PC-3 (cell line): ENCODE measurements at regions not wholly inside any gene's neighbourhood (a gene's known extent, or its start where the extent isn't known, plus 50 kb on each side); places are given as distances from the start of the nearest gene placed in this dataset.

Experiments
- CTCF ChIP-seq: fragments of 300-600 bp; sonication (generic); conservative IDR thresholded peaks from 2 replicates; pipeline ENCODE4 v1.5.1; 2017; ENCODE audit warnings: antibody characterized with exemption, low read depth, mild to moderate bottlenecking, low read length
- EZH2 ChIP-seq: fragments of 300-600 bp; sonication (generic); IDR thresholded peaks from one replicate; pipeline ENCODE4 v1.6.1; 2017; ENCODE audit warnings: antibody characterized with exemption, mild to moderate bottlenecking, low read length; ENCODE audit not compliant: unreplicated experiment
- EZH2phosphoT487 ChIP-seq: fragments of 300-600 bp; sonication (generic); IDR thresholded peaks from 2 replicates; pipeline ENCODE4 v1.6.1; 2018; ENCODE audit warnings: mild to moderate bottlenecking, antibody characterized with exemption, low read length, borderline replicate concordance

- TF ChIP-seq EZH2 (no peak), CTCF (no peak), EZH2phosphoT487 (no peak)
These were observed 450.6 kb upstream of the TENM3 start for GRCh38 chr4:181792641-181793040.
